ENCODE measurements at regions not wholly inside any gene's neighbourhood (a gene's known extent, or its start where the extent isn't known, plus 50 kb on each side); places are given as distances from the start of the nearest gene placed in this dataset.

- no peak for TF ChIP-seq CTCF (IDR thresholded peaks at IDR 0.05)
- TF ChIP-seq POLR2A (IDR thresholded peaks at IDR 0.05), result no peak
Observed at GRCh38 chr6:145507239-145507638, 228.1 kb downstream of the EPM2A start.

Measured in Peyer's patch (tissue), 4 donors.